Heart left ventricle (tissue), 13 donors: ENCODE measurements at regions not wholly inside any gene's neighbourhood (a gene's known extent, or its start where the extent isn't known, plus 50 kb on each side); places are given as distances from the start of the nearest gene placed in this dataset.

ENCODE experiments used
- POLR2A ChIP-seq, 2 donors: fragments of 450-650 bp; IDR thresholded peaks; one replicate each; pipeline ENCODE4 v1.6.1; 2017; ENCODE audit warnings: antibody characterized with exemption in 2 of 2, mild to moderate bottlenecking in 2 of 2, moderate library complexity in 2 of 2
- TF ChIP-seq, protein P1 (sequence below), 12 donors: fragments of 200-600 bp; sonication (generic) in 4 of 12; IDR thresholded peaks; one replicate each; pipeline versions ENCODE4 v1.5.0 to v1.8.0; 2018 to 2022; ENCODE audit warnings: antibody characterized with exemption in 12 of 12, mild to moderate bottlenecking in 5 of 12
- donor health status: ischemic (EF 13 %, LVEDD 7.1; RV severe dilation, severe dysfunction).
- donor health status: DM: no; HTN: yes; CAD: no.
- donor health status: DM: no; HTN: no; CAD: no.
- donor health status: ischemic (EF 25% LVEDD 6.9; RV normal size, moderate dysfunction).
- donor health status: ischemic (EF 25% LVEDD 5.7; RV mildly dilated, moderate dysfunction).
- donor health status: ischemic (EF 35%, LVEDD 5.7; RV mildly dilated, moderate dysfunction).
- donor health status: nonischemic (EF 11% LVEDD 7.7; RV severe dilation, severe dysfunction).
- donor health status: DM: yes; HTN: yes; CAD: no.
- donor health status: PGD.
- donor health status: ischemic (EF 29% LVEDD 5.4; RV normal size, mild dysfunction).
- donor health status: nonischemic (EF 23%, LVEDD 6.1; RV moderate dilation, normal function).

DNA sequence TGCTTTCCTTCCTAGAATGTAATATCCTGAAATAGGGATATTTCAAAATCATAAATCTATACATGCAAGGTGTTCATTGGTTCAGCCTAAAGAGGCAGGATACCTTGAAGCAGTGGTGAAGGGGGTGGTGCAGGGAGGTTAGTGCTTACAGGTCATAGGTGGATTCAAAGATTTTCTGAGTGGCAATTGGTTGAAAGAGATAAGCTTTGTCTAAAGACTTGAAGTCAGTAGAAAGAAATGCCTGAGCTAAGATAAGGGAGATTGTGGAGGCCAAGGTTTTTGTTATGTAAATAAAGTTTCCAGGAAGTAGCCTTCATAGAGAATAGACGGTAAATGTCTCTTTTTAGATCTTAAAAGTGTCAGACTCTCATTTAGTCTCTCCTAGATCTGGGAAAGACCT is 741.2 kb upstream of the ZWINT start:
- TF ChIP-seq, protein P1, sequence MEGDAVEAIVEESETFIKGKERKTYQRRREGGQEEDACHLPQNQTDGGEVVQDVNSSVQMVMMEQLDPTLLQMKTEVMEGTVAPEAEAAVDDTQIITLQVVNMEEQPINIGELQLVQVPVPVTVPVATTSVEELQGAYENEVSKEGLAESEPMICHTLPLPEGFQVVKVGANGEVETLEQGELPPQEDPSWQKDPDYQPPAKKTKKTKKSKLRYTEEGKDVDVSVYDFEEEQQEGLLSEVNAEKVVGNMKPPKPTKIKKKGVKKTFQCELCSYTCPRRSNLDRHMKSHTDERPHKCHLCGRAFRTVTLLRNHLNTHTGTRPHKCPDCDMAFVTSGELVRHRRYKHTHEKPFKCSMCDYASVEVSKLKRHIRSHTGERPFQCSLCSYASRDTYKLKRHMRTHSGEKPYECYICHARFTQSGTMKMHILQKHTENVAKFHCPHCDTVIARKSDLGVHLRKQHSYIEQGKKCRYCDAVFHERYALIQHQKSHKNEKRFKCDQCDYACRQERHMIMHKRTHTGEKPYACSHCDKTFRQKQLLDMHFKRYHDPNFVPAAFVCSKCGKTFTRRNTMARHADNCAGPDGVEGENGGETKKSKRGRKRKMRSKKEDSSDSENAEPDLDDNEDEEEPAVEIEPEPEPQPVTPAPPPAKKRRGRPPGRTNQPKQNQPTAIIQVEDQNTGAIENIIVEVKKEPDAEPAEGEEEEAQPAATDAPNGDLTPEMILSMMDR (IDR thresholded peaks at IDR 0.05), result no peak
- no peak for TF ChIP-seq POLR2A (IDR thresholded peaks at IDR 0.05)
